GM19324 (cell line): ENCODE measurements at regions not wholly inside any gene's neighbourhood (a gene's known extent, or its start where the extent isn't known, plus 50 kb on each side); places are given as distances from the start of the nearest gene placed in this dataset.
"Not testable (repeated sequence)": the region's sequence is repeated elsewhere in the genome, so short reads cannot be mapped to it uniquely, and the experiment has no call there.

Source experiments
- ATAC-seq: cut with Tn5 transposase; IDR thresholded peaks from one replicate; pipeline ENCODE4 v1.9.1; 2021; ENCODE audit warnings: mild to moderate bottlenecking, moderate library complexity; ENCODE audit not compliant: unreplicated experiment, low FRiP score

- ATAC-seq: no peak
These were observed 95.0 kb upstream of the TBL1X start for GRCh38 chrX:9369802-9370291.

GRCh38 chrX:9370893-9371292 lies 94.0 kb upstream of the TBL1X start:
- ATAC-seq: no peak

GRCh38 chrX:9372866-9373265 lies 92.0 kb upstream of the TBL1X start:
- ATAC-seq: no peak

GRCh38 chrX:9373789-9374188 lies 91.1 kb upstream of the TBL1X start:
- no peak for ATAC-seq

GRCh38 chrX:9374555-9374954 lies 90.3 kb upstream of the TBL1X start:
- no peak for ATAC-seq

- ATAC-seq: no peak
These were observed 88.7 kb upstream of the TBL1X start for GRCh38 chrX:9376111-9376510.

GRCh38 chrX:9377216-9377615 lies 87.6 kb upstream of the TBL1X start:
- not testable (repeated sequence) for ATAC-seq

GRCh38 chrX:9378980-9379696 lies 85.7 kb upstream of the TBL1X start:
- no peak for ATAC-seq

GRCh38 chrX:9379697-9380551 lies 84.9 kb upstream of the TBL1X start:
- ATAC-seq: no peak

- no peak for ATAC-seq
These were observed 81.2 kb upstream of the TBL1X start for GRCh38 chrX:9383655-9384054.

GRCh38 chrX:9388450-9388849 lies 76.4 kb upstream of the TBL1X start:
- no peak for ATAC-seq

- no peak for ATAC-seq
These were observed 74.7 kb upstream of the TBL1X start for GRCh38 chrX:9390121-9390520.

GRCh38 chrX:9390693-9391368 lies 74.0 kb upstream of the TBL1X start:
- no peak for ATAC-seq

GRCh38 chrX:9392445-9392844 lies 72.4 kb upstream of the TBL1X start:
- no peak for ATAC-seq

GRCh38 chrX:9393571-9393970 lies 71.3 kb upstream of the TBL1X start:
- ATAC-seq: no peak

- ATAC-seq: no peak
These were observed 70.6 kb upstream of the TBL1X start for GRCh38 chrX:9394212-9394611.

- no peak for ATAC-seq
These were observed 67.9 kb upstream of the TBL1X start for GRCh38 chrX:9396930-9397329.

GRCh38 chrX:9401051-9401450 lies 63.8 kb upstream of the TBL1X start:
- no peak for ATAC-seq

- ATAC-seq: no peak
These were observed 61.5 kb upstream of the TBL1X start for GRCh38 chrX:9403374-9403773.

GRCh38 chrX:9405635-9406034 lies 59.2 kb upstream of the TBL1X start:
- ATAC-seq: not testable (repeated sequence)

- ATAC-seq: not testable (repeated sequence)
These were observed 54.0 kb upstream of the TBL1X start for GRCh38 chrX:9410889-9411288.
